DND-41 (cell line): ENCODE measurements at regions not wholly inside any gene's neighbourhood (a gene's known extent, or its start where the extent isn't known, plus 50 kb on each side); places are given as distances from the start of the nearest gene placed in this dataset.

ENCODE experiments used
- ATAC-seq: fragments of 200-7000 bp; cut with Tn5 transposase; 3 replicates; pipeline ENCODE4 v1.9.1; 2021; ENCODE audit warnings: low read depth; ENCODE audit not compliant: insufficient read depth
- DNase-seq: peaks from one replicate; pipeline ENCODE4 v3.0.0-alpha.2; 2020
- H2AFZ ChIP-seq: 2 replicates; pipeline ENCODE4 v1.6.0; 2012; ENCODE audit warnings: low read depth, low read length
- H3K27ac ChIP-seq: 2 replicates; pipeline ENCODE4 v1.5.1; 2012; ENCODE audit warnings: low read length, inconsistent platforms
- H3K27me3 ChIP-seq: fragments of 200-600 bp; sonication (generic); 2 replicates; pipeline ENCODE4 v1.6.0; 2012; ENCODE audit warnings: low read length, mild to moderate bottlenecking, inconsistent platforms; ENCODE audit not compliant: insufficient read depth, poor library complexity
- H3K36me3 ChIP-seq: 2 replicates; pipeline ENCODE4 v1.5.1; 2012; ENCODE audit warnings: low read length, inconsistent platforms; ENCODE audit not compliant: insufficient read depth
- H3K4me1 ChIP-seq: 2 replicates; pipeline ENCODE4 v1.5.1; 2012; ENCODE audit warnings: mild to moderate bottlenecking, low read length; ENCODE audit not compliant: insufficient read depth
- H3K4me2 ChIP-seq: 2 replicates; pipeline ENCODE4 v1.6.0; 2012; ENCODE audit warnings: mild to moderate bottlenecking, moderate library complexity, low read length, inconsistent platforms; ENCODE audit not compliant: insufficient read depth
- H3K4me3 ChIP-seq, 2 experiments: fragments of 200-600 bp in 1 of 2; shearing (Covaris generic) in 1 of 2; 2 replicates each; pipeline ENCODE4 v1.5.1; 2012 to 2016; ENCODE audit warnings: inconsistent platforms in 2 of 2, low read length in 2 of 2, mild to moderate bottlenecking in 2 of 2, low read depth in 1 of 2, moderate library complexity in 1 of 2
- H3K79me2 ChIP-seq: 2 replicates; pipeline ENCODE4 v1.6.0; 2012; ENCODE audit warnings: low read length, inconsistent platforms; ENCODE audit not compliant: insufficient read depth
- H3K9ac ChIP-seq: 2 replicates; pipeline ENCODE4 v1.6.0; 2012; ENCODE audit warnings: low read depth, mild to moderate bottlenecking, inconsistent platforms, low read length, moderate library complexity
- H3K9me3 ChIP-seq: 2 replicates; pipeline ENCODE4 v1.5.1; 2012; ENCODE audit warnings: low read length, moderate library complexity, mild to moderate bottlenecking, inconsistent platforms; ENCODE audit not compliant: insufficient read depth, severe bottlenecking
- H4K20me1 ChIP-seq: 2 replicates; pipeline ENCODE4 v1.6.0; 2012; ENCODE audit warnings: low read length; ENCODE audit not compliant: insufficient read depth
- EZH2 ChIP-seq: IDR thresholded peaks from 3 replicates; pipeline ENCODE4 v1.6.1; 2012; ENCODE audit warnings: borderline replicate concordance, low read depth, mild to moderate bottlenecking, moderate library complexity, low read length, inconsistent platforms; ENCODE audit not compliant: severe bottlenecking
- TF ChIP-seq, protein P1 (sequence below): IDR thresholded peaks from 2 replicates; pipeline ENCODE4 v1.5.1; 2012; ENCODE audit warnings: borderline replicate concordance, low read length, moderate library complexity, mild to moderate bottlenecking; ENCODE audit not compliant: poor library complexity, severe bottlenecking; ENCODE audit errors: extremely low read depth

DNA sequence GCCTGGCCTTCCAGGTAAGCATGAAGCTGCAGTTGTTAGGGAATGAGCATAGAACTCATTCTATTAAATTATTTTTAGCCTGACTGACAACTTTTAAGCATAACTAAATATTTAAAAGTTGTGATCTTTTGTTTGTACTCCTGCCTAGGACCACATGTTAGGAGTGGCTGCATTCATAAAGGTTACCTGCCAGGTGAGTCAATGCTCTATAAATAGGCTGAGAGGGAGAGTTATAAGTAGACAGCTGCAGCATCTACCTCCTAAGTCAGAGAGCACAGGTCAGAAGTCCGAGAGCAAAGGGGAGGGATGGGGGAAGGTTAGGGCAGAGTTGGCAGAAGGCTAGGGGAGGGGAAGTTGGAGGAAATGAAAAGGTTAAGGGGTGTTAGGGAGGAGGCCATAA, 292.4 kb upstream of the TLE4 start:
- H3K27me3 ChIP-seq = no peaks in the 10 kb centered on the region
- H3K27ac ChIP-seq = no peak overlapping the region
- H3K4me3 ChIP-seq = no peak overlapping the region
- H3K9me3 ChIP-seq = no peaks in the 10 kb centered on the region
- H3K79me2 ChIP-seq = no peaks in the 10 kb centered on the region
- H3K36me3 ChIP-seq = no peaks in the 10 kb centered on the region
- H2AFZ ChIP-seq = no peak overlapping the region
- TF ChIP-seq, protein P1, sequence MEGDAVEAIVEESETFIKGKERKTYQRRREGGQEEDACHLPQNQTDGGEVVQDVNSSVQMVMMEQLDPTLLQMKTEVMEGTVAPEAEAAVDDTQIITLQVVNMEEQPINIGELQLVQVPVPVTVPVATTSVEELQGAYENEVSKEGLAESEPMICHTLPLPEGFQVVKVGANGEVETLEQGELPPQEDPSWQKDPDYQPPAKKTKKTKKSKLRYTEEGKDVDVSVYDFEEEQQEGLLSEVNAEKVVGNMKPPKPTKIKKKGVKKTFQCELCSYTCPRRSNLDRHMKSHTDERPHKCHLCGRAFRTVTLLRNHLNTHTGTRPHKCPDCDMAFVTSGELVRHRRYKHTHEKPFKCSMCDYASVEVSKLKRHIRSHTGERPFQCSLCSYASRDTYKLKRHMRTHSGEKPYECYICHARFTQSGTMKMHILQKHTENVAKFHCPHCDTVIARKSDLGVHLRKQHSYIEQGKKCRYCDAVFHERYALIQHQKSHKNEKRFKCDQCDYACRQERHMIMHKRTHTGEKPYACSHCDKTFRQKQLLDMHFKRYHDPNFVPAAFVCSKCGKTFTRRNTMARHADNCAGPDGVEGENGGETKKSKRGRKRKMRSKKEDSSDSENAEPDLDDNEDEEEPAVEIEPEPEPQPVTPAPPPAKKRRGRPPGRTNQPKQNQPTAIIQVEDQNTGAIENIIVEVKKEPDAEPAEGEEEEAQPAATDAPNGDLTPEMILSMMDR = no peak
- TF ChIP-seq EZH2 = no peak
- no peak for DNase-seq
- no peak for ATAC-seq
- H4K20me1 ChIP-seq = no peaks in the 10 kb centered on the region
- H3K9ac ChIP-seq = no peak overlapping the region
- H3K4me1 ChIP-seq = no peaks in the 10 kb centered on the region
- H3K4me2 ChIP-seq = no peak overlapping the region

DNA sequence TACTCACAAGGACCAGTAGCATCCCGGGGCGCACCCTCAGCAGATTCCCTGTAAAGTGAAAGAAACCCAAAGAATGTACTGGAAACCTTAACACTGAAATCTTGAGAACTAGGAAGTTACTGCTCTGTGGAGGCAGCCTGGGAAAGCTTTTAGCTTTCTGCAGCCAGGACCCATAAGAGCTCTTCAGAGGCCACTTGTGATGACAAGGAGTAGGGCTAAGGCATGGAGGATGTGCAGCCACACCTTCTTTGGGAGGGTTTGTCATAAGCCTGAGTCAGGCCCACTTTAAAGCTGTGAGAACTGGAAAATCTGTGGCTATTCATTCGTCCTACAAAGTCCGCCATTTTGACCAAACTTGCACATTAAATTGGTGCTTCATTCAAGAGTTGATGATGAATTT, 291.1 kb upstream of the TLE4 start:
- no peak overlapping the region for H3K4me2 ChIP-seq
- no peaks in the 10 kb centered on the region for H4K20me1 ChIP-seq
- TF ChIP-seq, protein P1 = no peak
- H2AFZ ChIP-seq = no peak overlapping the region
- H3K36me3 ChIP-seq = no peaks in the 10 kb centered on the region
- H3K4me3 ChIP-seq = no peak overlapping the region
- no peaks in the 10 kb centered on the region for H3K4me1 ChIP-seq
- no peaks in the 10 kb centered on the region for H3K27me3 ChIP-seq
- H3K79me2 ChIP-seq = no peaks in the 10 kb centered on the region
- ATAC-seq (no peak), DNase-seq (no peak)
- H3K27ac ChIP-seq = no peak overlapping the region
- H3K9me3 ChIP-seq = no peaks in the 10 kb centered on the region
- no peak overlapping the region for H3K9ac ChIP-seq

DNA sequence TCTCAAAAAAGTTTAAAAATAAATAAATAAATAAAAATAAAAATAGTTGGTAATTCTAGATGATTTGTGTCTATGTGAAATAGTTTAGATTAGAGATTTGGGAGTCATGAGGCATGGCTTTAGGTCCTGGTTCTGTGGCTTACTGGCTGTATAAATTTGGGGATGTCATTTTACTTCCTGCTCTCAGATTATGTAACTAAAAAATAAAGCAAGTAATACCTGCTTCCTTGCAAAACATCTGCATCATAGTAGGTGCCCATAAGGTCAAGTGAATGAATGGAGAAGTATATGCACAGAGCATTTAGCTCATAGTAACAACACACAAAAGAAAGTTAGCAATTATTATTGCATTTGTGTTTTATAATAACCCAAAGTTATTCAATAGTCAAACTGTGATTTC, 287.7 kb upstream of the TLE4 start:
- H3K4me3 ChIP-seq = no peak overlapping the region
- H3K4me2 ChIP-seq = no peak overlapping the region
- H3K9ac ChIP-seq = no peak overlapping the region
- TF ChIP-seq, protein P1 = no peak
- TF ChIP-seq EZH2 = no peak
- ATAC-seq (no peak), DNase-seq (no peak)
- H3K27ac ChIP-seq = no peak overlapping the region
- no peaks in the 10 kb centered on the region for H3K36me3 ChIP-seq
- H2AFZ ChIP-seq = no peak overlapping the region
- H3K79me2 ChIP-seq = no peaks in the 10 kb centered on the region
- H3K4me1 ChIP-seq = no peaks in the 10 kb centered on the region
- H4K20me1 ChIP-seq = no peaks in the 10 kb centered on the region
- no peaks in the 10 kb centered on the region for H3K27me3 ChIP-seq
- no peaks in the 10 kb centered on the region for H3K9me3 ChIP-seq
